Stimulated activated naive CD8-positive, alpha-beta T cell treated with anti-CD3 and anti-CD28 coated beads, Interleukin-15, Interleukin-2, amounts not matched to agents 100 ng/mL and 50 ng/mL, for 24 hours (primary cell): ENCODE measurements at regions not wholly inside any gene's neighbourhood (a gene's known extent, or its start where the extent isn't known, plus 50 kb on each side); places are given as distances from the start of the nearest gene placed in this dataset.

Source experiments
- H3K27ac Mint-ChIP-seq: one replicate; pipeline ENCODE4 v1.8.0; 2021; ENCODE audit warnings: mild to moderate bottlenecking, mixed read lengths
- H3K27me3 Mint-ChIP-seq: one replicate; pipeline ENCODE4 v1.8.0; 2021; ENCODE audit warnings: mixed read lengths
- H3K36me3 Mint-ChIP-seq: one replicate; pipeline ENCODE4 v1.8.0; 2021; ENCODE audit warnings: low read depth, mixed read lengths
- H3K4me1 Mint-ChIP-seq: one replicate; pipeline ENCODE4 v1.8.0; 2021; ENCODE audit warnings: low read depth, mixed read lengths
- H3K4me3 Mint-ChIP-seq: one replicate; pipeline ENCODE4 v1.8.0; 2021; ENCODE audit warnings: mild to moderate bottlenecking, mixed read lengths
- H3K9me3 Mint-ChIP-seq: one replicate; pipeline ENCODE4 v1.8.0; 2021; ENCODE audit warnings: mixed read lengths

- Mint-ChIP-seq H3K4me1 (no peaks in the 10 kb centered on the region), H3K4me3 (no peak overlapping the region), H3K27ac (no peak overlapping the region), H3K27me3 (no peaks in the 10 kb centered on the region), H3K36me3 (no peaks in the 10 kb centered on the region), H3K9me3 (no peaks in the 10 kb centered on the region)
Observed at GRCh38 chr4:36757580-36758311, 476.3 kb downstream of the DTHD1 start.

DNA sequence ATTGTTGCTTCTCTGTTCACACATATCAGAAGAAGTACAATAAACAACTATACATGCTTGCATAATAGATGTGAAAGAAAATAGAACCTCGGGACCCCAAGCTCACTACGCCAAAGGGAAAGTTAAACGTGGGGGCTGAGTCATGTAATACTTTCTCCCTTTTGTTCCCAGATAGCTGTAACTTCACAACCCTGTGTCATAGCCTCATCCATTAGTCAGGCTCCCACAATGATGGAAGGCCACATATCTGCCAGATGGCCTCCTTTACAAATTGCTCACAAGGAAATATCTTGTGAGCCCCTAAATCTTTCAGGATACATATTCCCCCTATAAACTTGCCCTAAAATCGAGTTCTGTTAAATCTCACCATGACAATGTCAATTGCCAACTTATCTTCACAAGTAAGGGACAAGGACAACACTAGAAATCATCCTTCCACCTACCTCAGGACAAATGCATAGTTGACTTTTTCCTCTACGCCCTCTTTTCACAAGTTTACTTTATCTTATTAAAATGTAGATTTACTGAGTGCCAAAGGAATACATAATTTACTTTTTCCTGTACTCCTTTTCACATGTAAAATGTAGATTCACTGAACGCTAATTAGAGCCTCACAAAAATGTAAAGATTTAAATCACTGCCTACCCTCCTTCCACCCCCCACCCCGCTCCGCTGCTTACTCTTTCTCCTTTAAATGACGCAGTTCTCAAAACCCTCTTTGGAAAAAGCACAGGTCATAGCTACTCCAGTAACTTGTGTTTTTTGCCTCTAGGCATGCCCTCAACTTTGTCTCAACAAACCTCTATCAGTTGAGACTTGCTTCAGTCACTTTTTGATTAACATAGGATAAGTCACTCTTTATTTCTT is 477.1 kb downstream of the DTHD1 start:
- H3K27me3 Mint-ChIP-seq = no peaks in the 10 kb centered on the region
- H3K27ac Mint-ChIP-seq = no peak overlapping the region
- no peaks in the 10 kb centered on the region for H3K36me3 Mint-ChIP-seq
- no peaks in the 10 kb centered on the region for H3K4me1 Mint-ChIP-seq
- H3K9me3 Mint-ChIP-seq = no peaks in the 10 kb centered on the region
- H3K4me3 Mint-ChIP-seq = no peak overlapping the region

DNA sequence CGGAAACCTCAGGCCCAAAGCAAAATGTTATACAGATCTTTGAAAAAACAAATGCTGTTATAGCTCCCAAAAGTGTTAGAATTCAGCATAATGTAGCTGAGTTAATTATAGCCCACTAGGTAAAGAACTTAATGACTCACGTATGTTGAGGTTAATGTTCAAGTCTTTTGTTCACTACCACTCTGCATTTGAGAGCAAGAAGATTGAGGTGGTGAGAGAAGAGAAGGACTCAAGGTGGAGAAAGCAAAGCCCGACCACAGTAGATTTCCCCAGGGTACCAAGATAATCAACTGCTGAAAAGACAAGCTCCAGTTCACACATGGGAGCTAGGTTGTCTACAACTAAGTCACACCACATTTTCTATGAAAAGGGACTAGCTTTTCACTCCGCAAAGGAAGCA is 480.2 kb downstream of the DTHD1 start:
- no peaks in the 10 kb centered on the region for H3K4me1 Mint-ChIP-seq
- H3K9me3 Mint-ChIP-seq = no peaks in the 10 kb centered on the region
- no peak overlapping the region for H3K27ac Mint-ChIP-seq
- H3K36me3 Mint-ChIP-seq = no peaks in the 10 kb centered on the region
- no peak overlapping the region for H3K4me3 Mint-ChIP-seq
- no peaks in the 10 kb centered on the region for H3K27me3 Mint-ChIP-seq

GRCh38 chr4:36763814-36764213 is 480.7 kb upstream of the NWD2 start:
- Mint-ChIP-seq H3K9me3 (no peaks in the 10 kb centered on the region), H3K27ac (no peak overlapping the region), H3K27me3 (no peaks in the 10 kb centered on the region), H3K4me3 (no peak overlapping the region), H3K4me1 (no peaks in the 10 kb centered on the region), H3K36me3 (no peaks in the 10 kb centered on the region)

- Mint-ChIP-seq H3K27ac (no peak overlapping the region), H3K9me3 (no peaks in the 10 kb centered on the region), H3K27me3 (no peaks in the 10 kb centered on the region), H3K36me3 (no peaks in the 10 kb centered on the region), H3K4me3 (no peak overlapping the region), H3K4me1 (no peaks in the 10 kb centered on the region)
Observed at GRCh38 chr4:36767596-36767995, 476.9 kb upstream of the NWD2 start.

DNA sequence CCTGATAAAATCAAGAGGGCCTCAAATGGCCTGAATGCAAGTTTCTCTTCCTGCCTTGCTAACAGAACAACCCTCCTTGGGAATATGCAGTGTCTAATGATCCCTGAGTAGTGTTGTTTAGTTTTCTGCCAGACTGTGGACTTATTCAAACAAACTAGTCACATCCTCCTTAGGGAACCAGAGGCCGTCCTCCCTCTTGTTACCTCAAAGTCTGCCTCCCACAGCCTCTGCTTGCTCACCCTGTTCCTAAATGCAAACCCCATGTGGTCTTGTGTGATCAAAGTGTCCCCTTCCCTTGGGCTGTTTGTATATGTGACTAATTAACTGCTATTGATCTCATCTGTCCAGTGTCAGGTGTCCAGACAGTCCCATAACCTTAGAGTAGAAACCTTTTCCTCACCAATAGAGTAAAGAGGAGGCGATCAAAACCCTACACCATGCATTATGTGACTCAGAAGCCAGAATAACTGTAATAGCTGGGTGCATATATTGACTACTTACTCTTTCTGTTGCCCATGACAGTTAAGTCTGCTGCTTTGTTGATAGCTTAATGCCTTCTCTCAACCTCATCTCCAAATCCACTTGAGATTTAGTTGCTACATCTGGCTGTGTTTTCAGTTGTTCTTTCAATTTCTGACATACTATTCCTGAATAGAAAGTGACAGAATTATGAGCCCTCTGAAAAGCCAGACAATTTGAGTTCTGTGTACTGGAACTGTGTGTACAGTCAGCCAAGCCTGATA is 473.0 kb upstream of the NWD2 start:
- Mint-ChIP-seq H3K27ac (no peak overlapping the region), H3K27me3 (no peaks in the 10 kb centered on the region), H3K4me1 (no peaks in the 10 kb centered on the region), H3K9me3 (no peaks in the 10 kb centered on the region), H3K36me3 (no peaks in the 10 kb centered on the region), H3K4me3 (no peak overlapping the region)

GRCh38 chr4:36772154-36772516 is 472.4 kb upstream of the NWD2 start:
- Mint-ChIP-seq H3K4me3 (no peak overlapping the region), H3K4me1 (no peaks in the 10 kb centered on the region), H3K27ac (no peak overlapping the region), H3K9me3 (no peaks in the 10 kb centered on the region), H3K27me3 (no peaks in the 10 kb centered on the region), H3K36me3 (no peaks in the 10 kb centered on the region)

- H3K4me3 Mint-ChIP-seq = no peak overlapping the region
- no peaks in the 10 kb centered on the region for H3K36me3 Mint-ChIP-seq
- H3K27me3 Mint-ChIP-seq = no peaks in the 10 kb centered on the region
- H3K9me3 Mint-ChIP-seq = no peaks in the 10 kb centered on the region
- H3K27ac Mint-ChIP-seq = no peak overlapping the region
- no peaks in the 10 kb centered on the region for H3K4me1 Mint-ChIP-seq
Observed at GRCh38 chr4:36773467-36773866, 471.1 kb upstream of the NWD2 start.

DNA sequence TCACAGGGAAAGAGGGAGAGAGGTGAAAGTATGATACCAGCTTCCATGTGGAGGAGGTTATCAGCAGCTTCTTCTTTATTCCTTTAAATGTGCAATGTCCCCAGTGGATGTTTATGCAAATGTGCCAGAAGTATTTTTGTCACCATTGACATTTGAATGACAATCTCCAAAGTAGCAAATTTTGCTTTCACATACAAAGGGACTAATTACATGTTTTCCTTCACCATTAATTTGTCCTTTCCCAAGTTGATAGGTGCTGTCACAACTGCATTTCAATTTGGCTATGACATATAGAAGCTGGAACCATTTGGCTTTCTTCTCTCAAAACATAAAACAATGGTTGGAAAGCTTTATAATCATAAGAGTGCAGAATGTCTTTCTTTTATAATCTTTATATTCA is 469.0 kb upstream of the NWD2 start:
- Mint-ChIP-seq H3K4me3 (no peak overlapping the region), H3K27ac (no peak overlapping the region), H3K9me3 (no peaks in the 10 kb centered on the region), H3K36me3 (no peaks in the 10 kb centered on the region), H3K27me3 (no peaks in the 10 kb centered on the region), H3K4me1 (no peaks in the 10 kb centered on the region)

DNA sequence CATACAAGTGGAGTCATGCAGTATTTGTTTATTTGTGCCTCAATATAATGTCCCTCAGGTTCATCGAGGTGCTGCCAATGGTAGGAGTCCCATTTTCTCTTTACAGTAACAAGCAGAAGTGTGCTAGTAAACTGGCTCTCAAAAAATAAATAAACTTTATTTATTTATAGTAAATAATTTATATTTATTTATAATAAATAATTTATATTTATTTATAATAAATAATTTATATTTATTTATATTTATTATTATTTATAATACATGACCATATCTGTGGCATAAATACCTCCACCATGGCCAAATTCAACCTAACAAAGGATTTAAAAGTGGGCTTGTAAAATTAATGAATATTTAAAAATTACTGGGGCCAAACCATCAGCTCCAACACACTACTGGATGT is 464.9 kb upstream of the NWD2 start:
- Mint-ChIP-seq H3K36me3 (no peaks in the 10 kb centered on the region), H3K27ac (no peak overlapping the region), H3K27me3 (no peaks in the 10 kb centered on the region), H3K4me1 (no peaks in the 10 kb centered on the region), H3K4me3 (no peak overlapping the region), H3K9me3 (peaks cover 3% of the 10 kb centered on the region)

DNA sequence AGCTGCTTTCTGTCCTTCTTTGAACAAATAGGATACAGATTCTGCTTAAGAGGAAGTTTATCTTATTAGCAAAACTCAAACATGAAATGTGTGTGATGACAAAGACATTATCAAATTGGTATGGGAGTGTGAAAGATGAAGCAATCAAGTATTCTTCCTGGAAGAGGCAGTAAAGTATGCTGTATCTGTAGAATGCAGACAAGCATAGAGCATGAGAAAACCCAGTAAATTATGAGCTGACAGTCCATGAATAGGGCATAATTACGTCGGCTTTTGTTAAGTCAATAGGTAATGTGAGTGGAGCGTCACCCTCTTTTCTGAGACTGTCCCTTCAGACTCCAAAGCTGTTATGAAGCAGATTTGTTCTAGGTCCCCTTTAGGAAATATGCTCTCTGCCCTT is 458.6 kb upstream of the NWD2 start:
- no peak overlapping the region for H3K4me3 Mint-ChIP-seq
- H3K36me3 Mint-ChIP-seq = no peaks in the 10 kb centered on the region
- H3K27ac Mint-ChIP-seq = no peak overlapping the region
- peaks cover 3% of the 10 kb centered on the region for H3K9me3 Mint-ChIP-seq
- H3K27me3 Mint-ChIP-seq = no peaks in the 10 kb centered on the region
- H3K4me1 Mint-ChIP-seq = no peaks in the 10 kb centered on the region

DNA sequence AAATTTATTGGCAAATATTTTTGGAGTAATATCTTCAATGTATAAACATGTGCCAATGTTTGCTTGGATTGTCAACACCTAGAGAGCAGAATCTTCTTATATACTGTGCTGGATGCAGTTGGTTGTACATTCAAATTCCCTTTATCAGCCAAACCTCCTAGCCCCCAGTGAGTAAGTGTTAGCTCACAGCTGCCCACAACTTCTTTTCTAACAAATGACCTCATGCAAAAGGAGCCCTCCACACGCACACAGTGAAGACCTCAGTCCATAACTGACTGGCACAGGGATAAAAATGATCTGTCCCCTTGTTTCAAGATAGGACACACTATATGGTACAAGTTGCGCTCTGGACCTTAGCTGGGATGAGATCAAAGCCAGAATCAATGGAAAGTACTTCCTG is 458.0 kb upstream of the NWD2 start:
- no peak overlapping the region for H3K4me3 Mint-ChIP-seq
- H3K27ac Mint-ChIP-seq = no peak overlapping the region
- H3K9me3 Mint-ChIP-seq = peaks cover 3% of the 10 kb centered on the region
- no peaks in the 10 kb centered on the region for H3K36me3 Mint-ChIP-seq
- no peaks in the 10 kb centered on the region for H3K27me3 Mint-ChIP-seq
- no peaks in the 10 kb centered on the region for H3K4me1 Mint-ChIP-seq

- Mint-ChIP-seq H3K27ac (no peak overlapping the region), H3K4me3 (no peak overlapping the region), H3K4me1 (no peaks in the 10 kb centered on the region), H3K36me3 (no peaks in the 10 kb centered on the region), H3K27me3 (no peaks in the 10 kb centered on the region), H3K9me3 (peaks cover 8% of the 10 kb centered on the region)
Observed at GRCh38 chr4:36794716-36795115, 449.8 kb upstream of the NWD2 start.

DNA sequence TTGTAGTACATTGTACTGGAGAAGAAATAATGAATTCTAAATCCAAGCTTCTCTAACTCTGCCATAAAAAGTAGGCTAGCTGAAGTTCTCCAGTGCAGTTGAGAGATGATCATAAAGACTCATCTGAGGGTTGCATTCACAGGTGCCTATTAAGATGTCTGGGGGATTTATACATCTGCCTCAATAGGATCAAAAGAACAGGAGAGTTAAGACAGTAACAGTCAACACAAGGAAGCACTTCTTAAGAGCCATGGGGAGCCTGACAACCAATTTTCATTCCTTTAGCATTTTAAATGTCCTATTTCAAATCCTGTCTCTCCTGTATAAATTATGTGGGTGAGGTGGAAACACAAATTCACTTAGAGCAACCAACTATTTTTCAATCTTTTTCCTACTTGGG is 432.4 kb upstream of the NWD2 start:
- Mint-ChIP-seq H3K9me3 (no peaks in the 10 kb centered on the region), H3K27ac (no peak overlapping the region), H3K4me3 (no peak overlapping the region), H3K36me3 (no peaks in the 10 kb centered on the region), H3K4me1 (no peaks in the 10 kb centered on the region), H3K27me3 (no peaks in the 10 kb centered on the region)

GRCh38 chr4:36815536-36815935 is 429.0 kb upstream of the NWD2 start:
- Mint-ChIP-seq H3K4me1 (no peaks in the 10 kb centered on the region), H3K4me3 (no peak overlapping the region), H3K36me3 (no peaks in the 10 kb centered on the region), H3K9me3 (no peaks in the 10 kb centered on the region), H3K27me3 (no peaks in the 10 kb centered on the region), H3K27ac (no peak overlapping the region)
